ENCODE measurements at regions not wholly inside any gene's neighbourhood (a gene's known extent, or its start where the extent isn't known, plus 50 kb on each side); places are given as distances from the start of the nearest gene placed in this dataset.

GRCh38 chr5:20476016-20476415, 488.0 kb upstream of the CDH18 start:
- H3K4me3 ChIP-seq (ENCODE audit: low read length): no peak overlapping the region
- no peak for DNase-seq
- H3K27ac ChIP-seq (ENCODE audit: low read depth in 1 of 2, low read length in 2 of 2): no peak overlapping the region
- H3K36me3 ChIP-seq (ENCODE audit: insufficient read depth, low read length): no peaks in the 10 kb centered on the region
- H3K4me1 ChIP-seq (ENCODE audit: insufficient read depth, low read length): no peaks in the 10 kb centered on the region
- Mint-ChIP-seq H3K27ac (no peak overlapping the region), H3K9me3 (peaks cover 7% of the 10 kb centered on the region), H3K4me3 (no peak overlapping the region), H3K36me3 (ENCODE audit: low read depth) (no peaks in the 10 kb centered on the region), H3K4me1 (ENCODE audit: low read depth) (no peaks in the 10 kb centered on the region), H3K27me3 (no peaks in the 10 kb centered on the region)
- H3K27me3 ChIP-seq (ENCODE audit: control insufficient read depth in 1 of 2, insufficient read depth in 2 of 2, low read length in 2 of 2): no peaks in the 10 kb centered on the region
- ChIA-PET CTCF (no interaction called here), POLR2A (no interaction called here)
- intact Hi-C loops (cut with DNase I, micrococcal nuclease): no loop called here
- H3K9me3 ChIP-seq (ENCODE audit: control insufficient read depth in 1 of 2, insufficient read depth in 1 of 2, low read length in 2 of 2): peaks cover 8 to 15% of the 10 kb centered on the region in 2 experiments
- TF ChIP-seq, protein P1, sequence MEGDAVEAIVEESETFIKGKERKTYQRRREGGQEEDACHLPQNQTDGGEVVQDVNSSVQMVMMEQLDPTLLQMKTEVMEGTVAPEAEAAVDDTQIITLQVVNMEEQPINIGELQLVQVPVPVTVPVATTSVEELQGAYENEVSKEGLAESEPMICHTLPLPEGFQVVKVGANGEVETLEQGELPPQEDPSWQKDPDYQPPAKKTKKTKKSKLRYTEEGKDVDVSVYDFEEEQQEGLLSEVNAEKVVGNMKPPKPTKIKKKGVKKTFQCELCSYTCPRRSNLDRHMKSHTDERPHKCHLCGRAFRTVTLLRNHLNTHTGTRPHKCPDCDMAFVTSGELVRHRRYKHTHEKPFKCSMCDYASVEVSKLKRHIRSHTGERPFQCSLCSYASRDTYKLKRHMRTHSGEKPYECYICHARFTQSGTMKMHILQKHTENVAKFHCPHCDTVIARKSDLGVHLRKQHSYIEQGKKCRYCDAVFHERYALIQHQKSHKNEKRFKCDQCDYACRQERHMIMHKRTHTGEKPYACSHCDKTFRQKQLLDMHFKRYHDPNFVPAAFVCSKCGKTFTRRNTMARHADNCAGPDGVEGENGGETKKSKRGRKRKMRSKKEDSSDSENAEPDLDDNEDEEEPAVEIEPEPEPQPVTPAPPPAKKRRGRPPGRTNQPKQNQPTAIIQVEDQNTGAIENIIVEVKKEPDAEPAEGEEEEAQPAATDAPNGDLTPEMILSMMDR (IDR thresholded peaks at IDR 0.05): no peak
- ATAC-seq (ENCODE audit: poor library complexity): no peak

DNA sequence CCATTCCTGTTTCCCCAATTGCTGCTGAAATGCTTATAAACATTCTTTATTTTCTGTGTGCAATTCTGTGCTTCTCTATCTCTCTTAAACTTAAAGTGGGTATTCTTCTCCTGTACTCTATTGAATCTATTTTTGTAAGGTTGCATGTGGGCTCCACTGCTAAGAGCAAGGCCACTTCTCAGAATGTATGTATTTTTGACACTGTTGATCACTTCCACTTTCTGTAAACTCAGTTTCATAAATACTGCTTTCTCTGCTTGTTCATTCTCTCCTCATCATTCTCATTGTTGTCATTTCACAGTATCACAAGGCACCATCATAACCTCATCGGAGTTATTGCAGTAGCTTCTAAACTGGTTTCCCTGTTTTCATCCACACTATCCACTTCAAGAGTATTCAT, 483.0 kb upstream of the CDH18 start:
- H3K27me3 Mint-ChIP-seq: no peaks in the 10 kb centered on the region
- Histone ChIP-seq H3K9me3 (ENCODE audit: control insufficient read depth in 1 of 2, insufficient read depth in 1 of 2, low read length in 2 of 2) (peaks cover 3 to 5% of the 10 kb centered on the region in 2 experiments), H3K27me3 (ENCODE audit: control insufficient read depth in 1 of 2, insufficient read depth in 2 of 2, low read length in 2 of 2) (no peaks in the 10 kb centered on the region), H3K27ac (ENCODE audit: low read depth in 1 of 2, low read length in 2 of 2) (no peak overlapping the region), H3K4me3 (ENCODE audit: low read length) (no peak overlapping the region), H3K4me1 (ENCODE audit: insufficient read depth, low read length) (no peaks in the 10 kb centered on the region), H3K36me3 (ENCODE audit: insufficient read depth, low read length) (no peaks in the 10 kb centered on the region)
- no peak overlapping the region for H3K4me3 Mint-ChIP-seq
- H3K4me1 Mint-ChIP-seq (ENCODE audit: low read depth): no peaks in the 10 kb centered on the region
- no peak for ATAC-seq (ENCODE audit: poor library complexity)
- intact Hi-C loops (cut with DNase I, micrococcal nuclease): no loop called here
- no peak for DNase-seq
- no peaks in the 10 kb centered on the region for H3K36me3 Mint-ChIP-seq (ENCODE audit: low read depth)
- CTCF ChIA-PET: no interaction called here
- POLR2A ChIA-PET: no interaction called here
- H3K9me3 Mint-ChIP-seq: peaks cover 7% of the 10 kb centered on the region
- TF ChIP-seq, protein P1 (IDR thresholded peaks at IDR 0.05): no peak
- no peak overlapping the region for H3K27ac Mint-ChIP-seq

GRCh38 chr5:20469792-20470191, 481.8 kb upstream of the CDH18 start:
- peaks cover 7% of the 10 kb centered on the region for H3K9me3 Mint-ChIP-seq
- no peak overlapping the region for H3K4me3 ChIP-seq (ENCODE audit: low read length)
- H3K27ac ChIP-seq (ENCODE audit: low read depth in 1 of 2, low read length in 2 of 2): no peak overlapping the region
- H3K36me3 ChIP-seq (ENCODE audit: insufficient read depth, low read length): no peaks in the 10 kb centered on the region
- H3K27ac Mint-ChIP-seq: no peak overlapping the region
- H3K4me1 Mint-ChIP-seq (ENCODE audit: low read depth): no peaks in the 10 kb centered on the region
- no peaks in the 10 kb centered on the region for H3K27me3 Mint-ChIP-seq
- POLR2A ChIA-PET: no interaction called here
- no peak overlapping the region for H3K4me3 Mint-ChIP-seq
- no peaks in the 10 kb centered on the region for H3K36me3 Mint-ChIP-seq (ENCODE audit: low read depth)
- ATAC-seq (ENCODE audit: poor library complexity): no peak
- no peaks in the 10 kb centered on the region for H3K27me3 ChIP-seq (ENCODE audit: control insufficient read depth in 1 of 2, insufficient read depth in 2 of 2, low read length in 2 of 2)
- DNase-seq: no peak
- CTCF ChIA-PET: no interaction called here
- TF ChIP-seq, protein P1 (IDR thresholded peaks at IDR 0.05): no peak
- H3K4me1 ChIP-seq (ENCODE audit: insufficient read depth, low read length): no peaks in the 10 kb centered on the region
- peaks cover 3 to 5% of the 10 kb centered on the region in 2 experiments for H3K9me3 ChIP-seq (ENCODE audit: control insufficient read depth in 1 of 2, insufficient read depth in 1 of 2, low read length in 2 of 2)
- intact Hi-C loops (cut with DNase I, micrococcal nuclease): no loop called here
